IMR-90 (cell line): ENCODE measurements at regions not wholly inside any gene's neighbourhood (a gene's known extent, or its start where the extent isn't known, plus 50 kb on each side); places are given as distances from the start of the nearest gene placed in this dataset.

Source experiments
- ATAC-seq: fragments of 200-7000 bp; cut with Tn5 transposase; 2 replicates; pipeline ENCODE4 v1.9.1; 2020; ENCODE audit warnings: low read depth, mild to moderate bottlenecking, moderate library complexity
- BruUV-seq: library from RNA; stranded (reverse); fragments of 400-500 nt; replicated peaks from 2 replicates; lab custom pipeline; 2021; lab: Mats Ljungman, UMichigan
- CTCF ChIA-PET: fragments of 300-600 bp; formaldehyde crosslinking; extraction: SDS; loops from one replicate; lab custom pipeline; 2021; ENCODE audit warnings: antibody characterized with exemption; lab: Yijun Ruan, JAX
- POLR2A ChIA-PET: fragments of 300-600 bp; sonication (Branson Sonifier 250); formaldehyde crosslinking; loops from one replicate; lab custom pipeline; 2022; ENCODE audit warnings: antibody characterized with exemption; ENCODE audit not compliant: unreplicated experiment; lab: Charles Lee
- DNase-seq: peaks from one replicate; pipeline ENCODE4 v3.0.0; 2013
- H2AFZ ChIP-seq: replicated peaks from 2 replicates; pipeline ENCODE3; 2013; ENCODE audit warnings: low read length, mild to moderate bottlenecking; ENCODE audit not compliant: poor library complexity
- H2AK5ac ChIP-seq: 2 replicates; pipeline ENCODE4 v1.6.1; 2013; ENCODE audit warnings: low read depth, low read length, inconsistent platforms
- H2AK9ac ChIP-seq: replicated peaks from 2 replicates; pipeline ENCODE3; 2013; ENCODE audit warnings: mild to moderate bottlenecking, low read depth, low read length, moderate library complexity; ENCODE audit not compliant: poor library complexity
- H2BK120ac ChIP-seq: 2 replicates; pipeline ENCODE4 v1.6.1; 2013; ENCODE audit warnings: low read depth, low read length, inconsistent platforms
- H2BK15ac ChIP-seq: 3 replicates; pipeline ENCODE4 v1.6.1; 2013; ENCODE audit warnings: low read depth, low read length, inconsistent platforms
- H2BK20ac ChIP-seq: 2 replicates; pipeline ENCODE4 v1.6.1; 2013; ENCODE audit warnings: low read depth, mild to moderate bottlenecking, inconsistent platforms, low read length, moderate library complexity
- H2BK5ac ChIP-seq: 2 replicates; pipeline ENCODE4 v1.6.1; 2013; ENCODE audit warnings: mild to moderate bottlenecking, low read depth, low read length, inconsistent platforms; ENCODE audit not compliant: poor library complexity, severe bottlenecking
- H3K14ac ChIP-seq: replicated peaks from 2 replicates; pipeline ENCODE4 v1.6.1; 2013; ENCODE audit warnings: low read depth, low read length, inconsistent platforms
- H3K18ac ChIP-seq: 2 replicates; pipeline ENCODE4 v1.6.1; 2013; ENCODE audit warnings: low read depth, low read length, control low read depth
- H3K23ac ChIP-seq: 2 replicates; pipeline ENCODE4 v1.6.1; 2013; ENCODE audit warnings: low read depth, low read length, inconsistent platforms
- H3K27ac ChIP-seq: 2 replicates; pipeline ENCODE4 v1.5.1; 2013; ENCODE audit warnings: mild to moderate bottlenecking, control low read depth, low read length; ENCODE audit not compliant: insufficient read depth
- H3K27me3 ChIP-seq: 2 replicates; pipeline ENCODE4 v1.6.1; 2013; ENCODE audit warnings: low read length; ENCODE audit not compliant: control insufficient read depth, insufficient read depth
- H3K36me3 ChIP-seq: 2 replicates; pipeline ENCODE4 v1.6.1; 2013; ENCODE audit warnings: low read length, mixed read lengths; ENCODE audit not compliant: control insufficient read depth, insufficient read depth
- H3K4ac ChIP-seq: 2 replicates; pipeline ENCODE4 v1.6.1; 2013; ENCODE audit warnings: low read depth, low read length, inconsistent platforms
- H3K4me1 ChIP-seq: 2 replicates; pipeline ENCODE4 v1.6.1; 2013; ENCODE audit warnings: low read length, mixed read lengths; ENCODE audit not compliant: control insufficient read depth, insufficient read depth
- H3K4me2 ChIP-seq: 2 replicates; pipeline ENCODE4 v1.6.1; 2013; ENCODE audit warnings: low read depth, mild to moderate bottlenecking, control low read depth, low read length, moderate library complexity
- H3K4me3 ChIP-seq: 2 replicates; pipeline ENCODE4 v1.5.1; 2013; ENCODE audit warnings: low read depth, mild to moderate bottlenecking, control low read depth, low read length, moderate library complexity; ENCODE audit not compliant: insufficient read depth
- H3K56ac ChIP-seq: 2 replicates; pipeline ENCODE4 v1.6.1; 2013; ENCODE audit warnings: low read length, inconsistent platforms; ENCODE audit not compliant: insufficient read depth; ENCODE audit errors: extremely low read depth
- H3K79me1 ChIP-seq, 2 experiments: 2 replicates each; pipeline ENCODE4 v1.6.1; 2013; ENCODE audit warnings: low read length in 2 of 2, inconsistent platforms in 1 of 2, low read depth in 1 of 2
- H3K9ac ChIP-seq: 2 replicates; pipeline ENCODE4 v1.6.1; 2013; ENCODE audit warnings: low read depth, low read length, control low read depth
- H3K9me1 ChIP-seq: 2 replicates; pipeline ENCODE4 v1.6.1; 2013; ENCODE audit warnings: low read length, inconsistent platforms; ENCODE audit not compliant: insufficient read depth
- H3K9me3 ChIP-seq: 2 replicates; pipeline ENCODE4 v1.6.1; 2013; ENCODE audit warnings: low read length; ENCODE audit not compliant: control insufficient read depth, insufficient read depth
- H4K20me1 ChIP-seq: 2 replicates; pipeline ENCODE4 v1.6.1; 2013; ENCODE audit warnings: low read length, inconsistent platforms; ENCODE audit not compliant: insufficient read depth
- H4K5ac ChIP-seq: 2 replicates; pipeline ENCODE4 v1.6.1; 2013; ENCODE audit warnings: mild to moderate bottlenecking, low read depth, low read length, control low read depth
- H4K8ac ChIP-seq, 2 experiments: 2 replicates each; pipeline ENCODE4 v1.6.1; 2013; ENCODE audit warnings: low read depth in 2 of 2, low read length in 2 of 2, control low read depth in 1 of 2, inconsistent platforms in 1 of 2
- H4K91ac ChIP-seq: 2 replicates; pipeline ENCODE4 v1.6.1; 2013; ENCODE audit warnings: low read depth, low read length, inconsistent platforms; ENCODE audit not compliant: insufficient read depth
- CHD1 ChIP-seq: IDR thresholded peaks from 2 replicates; pipeline ENCODE4 v1.6.1; 2012; ENCODE audit warnings: low read depth, low read length, improper control_type of control experiment
- ELK1 ChIP-seq: fragments of 150-350 bp; IDR thresholded peaks from 2 replicates; pipeline ENCODE4 v1.6.1; 2016; ENCODE audit warnings: low read depth, mild to moderate bottlenecking, low read length, moderate library complexity, borderline replicate concordance
- MAFK ChIP-seq: IDR thresholded peaks from 2 replicates; pipeline ENCODE4 v1.6.1; 2012; ENCODE audit warnings: low read depth, low read length, improper control_type of control experiment
- MXI1 ChIP-seq: IDR thresholded peaks from 2 replicates; pipeline ENCODE4 v1.6.1; 2012; ENCODE audit warnings: low read depth, mild to moderate bottlenecking, low read length, moderate library complexity, borderline replicate concordance
- NFE2L2 ChIP-seq: fragments of 150-350 bp; IDR thresholded peaks from 2 replicates; pipeline ENCODE4 v1.6.1; 2016; ENCODE audit warnings: low read depth, mild to moderate bottlenecking, low read length
- RCOR1 ChIP-seq: IDR thresholded peaks from 2 replicates; pipeline ENCODE4 v1.6.1; 2012; ENCODE audit warnings: mild to moderate bottlenecking, low read length, improper control_type of control experiment; ENCODE audit not compliant: insufficient replicate concordance
- RFX5 ChIP-seq: IDR thresholded peaks from 2 replicates; pipeline ENCODE4 v1.8.0; 2012; ENCODE audit warnings: low read depth, mild to moderate bottlenecking, low read length, moderate library complexity
- WGBS, 2 experiments: methylation state at CpG; one replicate each; pipeline versions ENCODE4 v1.1.5 to v1.1.7; 2013; ENCODE audit warnings: missing lambda C conversion rate in 2 of 2; ENCODE audit not compliant: insufficient read length in 1 of 2; ENCODE audit errors: extremely low coverage in 2 of 2; 5-methylcytosine and 5-hydroxymethylcytosine counted together
- dilution Hi-C: fragments of 300-500 bp; cut with HindIII; formaldehyde crosslinking; loops from one replicate; pipeline ENCODE4 v1.14.3; 2018; ENCODE audit warnings: low sequenced_read_pairs; ENCODE audit not compliant: unreplicated experiment
- in situ Hi-C: fragments of 300-500 bp; cut with MboI; formaldehyde crosslinking; loops from 3 replicates; pipeline ENCODE4 v1.14.3; 2019; ENCODE audit warnings: low sequenced_read_pairs, inconsistent platforms, mixed read lengths
- intact Hi-C: fragments of 100-400 bp; cut with micrococcal nuclease; formaldehyde crosslinking; loops from 2 replicates; pipeline ENCODE4 v1.10.0; 2022

- Histone ChIP-seq H4K91ac (no peak overlapping the region), H3K9ac (no peak overlapping the region), H3K4me1 (no peaks in the 10 kb centered on the region), H2BK20ac (no peak overlapping the region), H3K56ac (no peak overlapping the region), H2BK120ac (no peak overlapping the region), H3K18ac (no peak overlapping the region), H3K9me3 (no peaks in the 10 kb centered on the region; the same call in 1 of the 2 replicates), H3K4ac (no peak overlapping the region), H3K79me1 (no peaks in the 10 kb centered on the region), H2AFZ (no peak overlapping the region), H2AK5ac (no peak overlapping the region), H4K20me1 (no peaks in the 10 kb centered on the region), H3K4me2 (no peak overlapping the region), H2BK5ac (no peak overlapping the region), H2BK15ac (no peak overlapping the region), H3K27me3 (no peaks in the 10 kb centered on the region; the same call in 1 of the 2 replicates), H3K4me3 (no peak overlapping the region), H3K9me1 (no peaks in the 10 kb centered on the region), H3K27ac (no peak overlapping the region), H4K8ac (no peak overlapping the region), H4K5ac (no peak overlapping the region), H2AK9ac (no peak overlapping the region), H3K23ac (no peak overlapping the region), H3K14ac (no peak overlapping the region), H3K36me3 (no peaks in the 10 kb centered on the region)
- in situ Hi-C loops: no loop called here
- ATAC-seq (no peak), DNase-seq (no peak)
- no peak for TF ChIP-seq RCOR1
- TF ChIP-seq RFX5: no peak
- TF ChIP-seq NFE2L2: no peak
- TF ChIP-seq MAFK: no peak
- no peak for TF ChIP-seq CHD1
- no peak for TF ChIP-seq ELK1
- no peak for TF ChIP-seq MXI1
- WGBS, 2 experiments: no CpG with 5 or more reads among the region's 7 CpGs
- no TSS peak for BruUV-seq
- CTCF ChIA-PET: no interaction called here
- intact Hi-C loops: no loop called here
- POLR2A ChIA-PET: no interaction called here
- dilution Hi-C loops: no loop called here
These were observed 57.4 kb upstream of the RANBP6 start for GRCh38 chr9:6072865-6073264.
